Right forelimb (tissue), 1 donor: ENCODE measurements at regions not wholly inside any gene's neighbourhood (a gene's known extent, or its start where the extent isn't known, plus 50 kb on each side); places are given as distances from the start of the nearest gene placed in this dataset.

Experiments
- DNase-seq: peaks from one replicate; pipeline ENCODE4 v3.0.0-alpha.2; 2018

DNA sequence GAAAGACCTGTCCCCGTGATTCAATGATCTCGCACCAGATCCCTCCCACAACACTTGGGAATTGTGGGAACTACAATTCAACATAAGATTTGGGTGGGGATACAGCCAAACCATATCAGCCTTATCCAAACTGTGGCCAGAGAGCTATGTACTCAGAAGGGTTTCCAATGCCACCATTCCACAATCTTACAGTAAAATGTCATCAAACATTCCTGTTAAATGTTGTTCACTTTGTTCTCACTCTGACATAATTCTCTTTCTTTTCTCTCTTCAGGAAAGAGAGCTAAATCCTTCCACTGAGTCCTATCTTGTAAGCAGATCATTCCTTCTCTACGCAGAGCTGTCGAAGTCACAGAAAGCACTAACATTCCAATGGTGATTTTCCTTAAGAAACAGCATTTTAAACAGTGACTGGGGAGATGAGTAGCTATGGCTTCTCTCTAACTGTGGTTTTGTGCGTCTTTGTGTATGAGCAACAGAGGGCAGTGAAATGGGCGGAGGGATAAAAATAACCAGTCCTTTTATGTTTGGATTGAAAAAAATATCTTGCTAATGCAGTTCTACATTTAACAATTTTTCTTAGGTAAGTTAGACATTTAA lies 684.7 kb downstream of the EPHA4 start:
- DNase-seq = no peak

DNA sequence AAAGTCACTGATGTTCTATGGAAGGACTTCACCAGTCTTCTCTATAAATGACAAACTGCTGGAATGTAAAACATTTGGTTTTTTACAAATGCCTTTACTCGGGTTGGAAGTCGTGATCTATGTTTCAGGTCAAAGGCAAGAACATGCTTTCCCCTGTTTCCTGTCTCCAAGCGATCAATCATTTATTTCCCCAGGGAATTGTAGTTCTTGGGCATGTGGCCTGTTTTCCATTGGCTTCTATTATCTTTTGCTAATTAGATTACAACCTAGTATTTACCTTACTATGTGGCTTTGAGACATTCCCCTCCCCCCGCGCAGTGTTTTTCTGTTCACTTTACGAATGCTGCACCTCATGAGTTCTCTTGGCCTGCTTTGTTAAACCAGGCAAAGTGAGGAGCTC lies 684.2 kb downstream of the EPHA4 start:
- no peak for DNase-seq

DNA sequence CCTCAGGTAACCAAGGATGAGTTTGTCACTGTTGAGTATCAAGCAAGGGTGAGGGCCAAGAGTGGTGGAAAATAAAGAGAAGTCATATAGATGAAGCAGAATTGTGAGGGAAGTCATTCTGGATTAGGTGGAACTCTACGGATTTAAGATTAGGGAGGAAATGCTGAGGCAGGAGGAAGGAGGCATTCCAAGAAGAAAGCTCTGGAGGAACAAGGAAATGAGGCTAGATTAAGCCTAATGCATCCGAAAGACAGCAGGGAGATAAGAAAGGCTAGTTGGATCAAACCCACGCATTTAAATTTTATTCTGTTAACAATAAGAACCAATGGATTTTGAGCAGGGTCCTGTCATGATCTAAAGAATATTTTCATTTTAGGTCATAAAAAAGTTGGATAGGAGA lies 681.2 kb downstream of the EPHA4 start:
- DNase-seq = no peak

DNA sequence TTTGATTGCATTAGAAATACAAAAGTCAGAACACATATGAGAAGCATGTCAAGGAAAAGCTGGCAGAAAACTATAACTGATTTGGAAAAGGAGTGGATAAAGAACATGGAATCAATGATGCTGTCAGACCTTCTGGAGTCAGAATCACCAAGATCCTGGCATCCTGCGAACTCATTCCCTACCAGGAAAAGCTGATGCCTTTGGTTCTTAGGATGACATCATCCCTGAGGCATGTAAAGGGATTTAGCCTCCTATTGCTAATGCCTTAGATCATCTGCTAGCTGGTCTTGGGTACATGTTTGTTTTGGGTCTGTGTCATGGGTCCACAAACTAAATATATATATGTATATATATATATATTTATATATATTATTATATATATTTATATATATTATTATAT lies 680.7 kb downstream of the EPHA4 start:
- DNase-seq = no peak

DNA sequence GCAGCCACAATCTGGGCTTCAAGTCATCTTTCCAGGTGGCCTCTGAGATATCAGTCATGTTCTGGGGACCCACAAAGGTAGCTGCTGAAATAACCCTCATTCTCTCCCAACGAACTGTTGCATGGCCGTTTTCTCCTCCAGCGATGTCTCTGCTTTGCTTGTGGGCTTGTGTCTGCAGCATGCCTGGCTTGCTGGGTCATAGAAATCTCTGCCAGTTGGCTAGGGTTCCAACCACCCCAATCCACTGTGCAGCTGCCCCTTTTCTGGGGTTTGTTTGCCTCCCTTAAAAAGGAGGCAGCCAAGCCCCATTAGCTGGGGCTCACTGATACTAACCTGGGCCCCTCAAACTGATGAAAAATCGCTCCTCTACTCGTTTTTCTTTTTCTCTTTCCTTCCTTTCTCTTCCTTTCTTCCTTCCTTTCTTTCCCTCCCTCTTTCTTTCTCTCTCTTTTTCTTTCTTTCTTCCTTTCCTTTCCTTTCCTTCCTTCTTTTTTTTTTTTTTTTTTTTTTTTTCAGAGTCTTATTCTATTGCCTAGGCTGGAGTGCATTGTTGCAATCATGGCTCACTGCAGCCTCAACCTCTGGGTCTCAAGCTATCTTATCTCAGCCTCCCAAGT lies 680.0 kb downstream of the EPHA4 start:
- DNase-seq = no peak

DNA sequence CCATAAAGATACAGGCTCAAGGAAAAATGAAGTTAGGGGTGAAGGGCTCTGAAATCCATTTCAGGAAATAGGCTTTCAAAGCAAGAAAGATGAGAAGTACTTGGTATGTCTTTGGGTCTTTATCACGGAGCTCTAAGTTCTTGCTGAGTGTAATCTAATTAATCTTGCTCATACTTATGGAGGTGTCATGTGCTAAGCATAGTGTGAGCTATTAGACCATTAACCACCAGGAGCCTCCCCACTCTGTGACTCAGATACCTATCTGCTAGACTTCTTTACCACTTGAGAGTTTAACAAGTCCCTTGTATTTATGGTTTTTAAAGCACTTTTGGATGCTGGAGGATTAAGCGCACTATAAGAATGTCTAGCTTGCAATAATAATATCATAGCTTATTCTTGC lies 678.7 kb downstream of the EPHA4 start:
- no peak for DNase-seq

DNA sequence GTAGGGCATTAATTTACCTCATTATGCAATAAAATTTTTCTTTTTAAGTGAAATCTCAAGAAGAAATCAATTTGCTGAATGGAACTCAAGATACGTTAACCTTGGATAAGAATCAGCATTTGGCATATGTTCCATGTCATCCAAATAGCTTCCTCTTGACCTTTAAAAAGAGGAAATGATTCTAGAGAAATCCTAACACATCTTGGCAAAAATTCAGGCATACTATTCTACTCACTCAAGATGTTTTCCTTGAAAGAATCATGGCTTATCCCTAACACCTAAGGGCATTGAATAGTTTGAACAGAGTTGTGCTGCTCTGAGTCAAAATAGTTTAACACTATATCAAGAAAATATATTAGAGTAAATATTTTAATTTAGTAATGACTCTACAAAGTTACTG lies 678.0 kb downstream of the EPHA4 start:
- DNase-seq = no peak

DNA sequence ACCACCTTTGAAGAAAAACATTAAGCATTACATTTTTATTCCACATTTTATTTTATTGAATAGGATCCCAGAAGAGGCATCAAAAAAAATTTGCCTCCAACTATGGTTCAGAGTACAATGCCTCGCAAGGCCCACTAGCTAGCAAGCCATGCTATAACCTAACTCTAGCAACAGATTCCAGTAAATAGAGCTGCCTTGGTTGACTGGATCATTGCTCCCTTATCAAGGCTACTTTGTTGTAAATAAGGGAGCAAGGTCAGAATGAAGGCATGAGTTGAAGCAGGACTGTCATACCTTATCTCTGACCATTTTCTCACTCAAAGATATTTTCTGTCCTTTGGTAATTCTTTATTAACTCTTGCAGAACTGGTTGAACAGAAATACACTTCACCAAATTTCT lies 672.6 kb downstream of the EPHA4 start:
- no peak for DNase-seq

DNA sequence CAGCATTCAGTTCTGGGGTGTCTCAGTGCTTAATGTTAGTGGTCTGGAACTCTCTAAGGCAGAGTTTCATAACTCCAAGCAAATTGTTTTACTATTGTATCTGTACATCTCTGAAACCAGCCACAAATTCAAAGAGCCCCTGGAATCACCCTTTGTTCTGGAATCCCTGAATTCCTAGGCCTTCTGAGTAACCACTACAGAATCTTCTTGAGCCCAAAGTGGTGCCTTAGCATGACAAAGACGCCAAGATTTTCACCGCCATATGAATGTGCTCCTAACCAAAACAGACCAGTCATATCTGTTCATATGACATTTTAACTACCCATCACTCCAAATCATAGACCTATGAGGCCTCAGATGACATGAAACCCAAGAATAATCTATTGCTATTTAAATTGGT lies 668.1 kb downstream of the EPHA4 start:
- no peak for DNase-seq

DNA sequence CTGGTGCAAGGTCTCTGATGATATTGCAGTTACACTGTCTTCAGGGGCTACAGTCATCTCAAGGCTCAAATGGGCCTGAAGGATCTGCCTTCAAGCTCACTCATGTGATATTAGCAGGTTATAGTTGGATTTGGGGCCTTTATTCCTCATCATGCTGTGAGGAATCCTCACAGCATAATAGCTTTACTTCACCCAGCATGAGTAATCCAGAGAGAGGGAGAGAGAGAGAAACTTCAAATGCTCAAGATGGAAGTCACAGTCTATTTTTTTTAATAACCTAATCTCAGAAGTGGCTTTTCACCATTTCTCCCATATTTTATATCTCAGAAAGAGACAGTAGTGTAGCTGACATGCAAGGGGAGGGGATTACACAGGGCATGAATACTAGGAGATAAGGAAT lies 658.7 kb downstream of the EPHA4 start:
- no peak for DNase-seq

DNA sequence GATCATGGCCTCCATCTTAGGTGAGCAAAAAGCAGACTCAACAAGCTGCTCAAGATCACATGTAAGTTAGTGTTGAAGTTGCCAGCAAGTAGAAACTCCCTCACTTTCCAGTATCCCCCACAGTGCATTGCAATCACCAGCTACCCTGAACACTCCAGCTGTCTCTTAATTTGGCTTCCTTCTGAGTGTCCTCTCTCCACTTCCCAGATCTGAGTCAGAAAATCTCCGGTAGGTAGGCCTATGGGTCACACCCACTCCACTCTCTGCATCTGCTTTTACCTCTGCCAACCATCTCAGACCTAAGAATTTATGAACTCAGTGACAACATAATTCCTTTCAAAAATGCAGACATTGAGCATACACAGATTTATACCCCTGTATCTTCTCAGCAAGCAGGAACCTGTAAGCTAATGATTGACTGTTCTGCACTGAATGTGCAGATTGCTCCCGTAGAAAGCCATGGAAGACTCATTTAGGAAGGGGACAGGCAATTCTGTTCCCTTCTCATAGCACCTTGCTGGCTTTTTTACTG lies 656.9 kb downstream of the EPHA4 start:
- no peak for DNase-seq

DNA sequence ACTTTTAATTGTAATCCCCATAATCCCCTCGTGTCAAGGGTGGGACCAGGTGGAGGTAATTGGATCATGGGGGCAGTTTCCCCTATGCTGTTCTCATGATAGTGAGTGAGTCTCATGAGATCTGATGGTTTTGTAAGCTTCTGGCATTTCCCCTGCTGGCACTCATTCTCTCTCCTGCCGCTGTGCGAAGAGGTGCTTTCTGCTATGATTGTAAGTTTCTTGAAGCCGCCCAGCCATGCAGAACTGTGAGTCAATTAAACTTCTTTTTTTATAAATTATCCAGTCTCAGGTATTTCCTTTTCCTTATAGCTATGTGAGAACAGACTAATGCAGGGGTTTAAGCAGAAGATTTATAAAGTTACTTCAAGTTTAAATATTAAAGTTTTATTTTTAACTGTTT lies 655.2 kb downstream of the EPHA4 start:
- DNase-seq = no peak

DNA sequence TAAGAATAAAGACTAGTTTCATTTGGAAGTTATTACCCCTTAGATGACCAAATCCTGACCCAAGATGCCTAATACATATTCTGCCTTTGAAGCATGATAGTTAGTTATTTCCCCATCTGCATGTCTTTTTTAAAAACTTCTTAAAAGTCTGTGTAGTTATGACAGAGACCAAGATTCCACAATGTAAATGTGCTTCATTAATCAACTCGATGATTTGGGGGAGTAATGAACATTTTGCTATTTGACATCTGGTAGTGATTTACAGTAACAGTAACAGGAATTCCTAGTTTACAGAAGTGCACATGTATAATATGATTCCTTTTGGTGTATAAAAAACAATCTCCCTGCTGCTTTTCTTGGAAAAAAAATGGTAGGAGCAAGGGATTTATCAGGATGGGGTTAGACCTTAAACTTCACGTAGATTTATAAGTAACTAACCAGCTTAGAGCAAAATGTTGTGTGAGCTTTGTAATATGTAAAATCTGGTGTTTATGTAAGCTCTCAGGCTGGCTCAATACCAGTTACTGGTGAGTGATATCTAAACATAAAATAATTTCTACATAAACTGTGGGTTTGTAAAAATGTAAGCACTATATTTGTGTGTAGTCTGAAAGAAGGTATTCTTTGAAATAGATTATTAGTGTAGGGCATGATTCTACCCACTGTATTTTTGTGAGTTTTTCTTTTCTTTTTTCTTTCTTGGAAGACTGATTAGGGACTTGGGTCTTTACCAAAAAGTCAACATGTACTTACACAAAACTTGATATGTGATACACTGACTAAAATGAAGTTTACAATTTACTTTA lies 641.6 kb downstream of the EPHA4 start:
- no peak for DNase-seq

DNA sequence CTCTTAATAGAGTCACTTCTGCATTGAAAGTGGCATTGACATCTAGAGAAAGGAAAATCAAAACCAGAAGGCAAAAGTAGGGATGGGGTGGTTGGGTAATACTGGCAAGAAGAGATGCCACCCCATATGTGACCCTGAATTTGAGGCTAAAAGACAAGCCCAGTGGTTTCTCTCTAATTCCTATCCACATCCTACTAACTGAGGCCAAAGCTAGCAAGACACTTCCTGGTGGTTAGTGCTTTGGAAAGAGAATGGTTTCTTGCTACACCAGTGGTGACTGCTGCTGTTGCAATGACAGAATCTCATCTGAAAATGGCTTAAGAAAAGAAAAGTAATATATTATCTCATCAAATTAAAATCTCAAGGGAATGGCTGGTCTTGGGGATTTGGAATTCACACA lies 640.6 kb downstream of the EPHA4 start:
- DNase-seq = no peak

DNA sequence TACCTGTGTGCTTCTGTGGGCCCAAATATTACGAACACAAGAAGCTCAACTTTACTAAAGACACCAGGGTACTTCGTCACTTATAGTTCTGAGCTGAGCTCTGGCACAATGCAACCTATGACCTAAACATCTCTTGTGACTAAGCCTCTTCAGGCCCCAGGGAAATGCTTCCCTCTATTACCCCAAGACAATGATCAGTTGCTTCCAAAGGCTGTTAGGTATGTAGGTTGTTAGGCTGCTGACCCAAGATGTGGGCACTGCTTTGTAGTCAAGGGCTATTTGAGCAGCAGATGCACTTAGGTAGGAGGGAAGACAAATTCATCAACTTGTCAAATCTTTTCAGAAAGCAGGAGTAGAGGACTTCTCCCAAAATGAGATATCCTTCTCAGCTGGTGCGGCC lies 640.1 kb downstream of the EPHA4 start:
- no peak for DNase-seq

DNA sequence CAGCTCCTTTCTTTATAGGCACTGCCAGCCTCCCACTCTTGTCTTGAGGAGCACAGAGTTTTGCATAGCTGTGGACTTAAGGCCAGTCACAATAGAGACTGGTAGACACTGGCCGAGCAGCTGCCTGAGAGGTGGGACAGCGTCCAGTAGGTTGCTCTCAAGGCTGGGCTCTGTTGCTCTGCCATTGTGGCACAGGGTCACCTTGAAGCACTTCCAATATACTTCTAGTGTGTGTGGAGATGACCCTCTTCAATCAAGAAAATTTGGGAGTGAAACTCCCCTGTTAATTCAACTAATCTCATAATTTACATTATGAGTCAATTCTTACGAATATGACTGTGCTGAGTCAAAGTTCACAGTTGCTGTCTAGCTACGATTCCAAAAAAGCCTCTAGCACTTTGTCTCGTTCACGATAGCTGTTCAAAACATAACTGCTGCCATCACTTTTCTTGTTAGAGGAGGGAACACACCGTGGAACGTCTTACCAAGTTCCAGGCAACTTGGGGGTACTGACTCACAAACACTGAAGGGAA lies 636.2 kb downstream of the EPHA4 start:
- DNase-seq = no peak

DNA sequence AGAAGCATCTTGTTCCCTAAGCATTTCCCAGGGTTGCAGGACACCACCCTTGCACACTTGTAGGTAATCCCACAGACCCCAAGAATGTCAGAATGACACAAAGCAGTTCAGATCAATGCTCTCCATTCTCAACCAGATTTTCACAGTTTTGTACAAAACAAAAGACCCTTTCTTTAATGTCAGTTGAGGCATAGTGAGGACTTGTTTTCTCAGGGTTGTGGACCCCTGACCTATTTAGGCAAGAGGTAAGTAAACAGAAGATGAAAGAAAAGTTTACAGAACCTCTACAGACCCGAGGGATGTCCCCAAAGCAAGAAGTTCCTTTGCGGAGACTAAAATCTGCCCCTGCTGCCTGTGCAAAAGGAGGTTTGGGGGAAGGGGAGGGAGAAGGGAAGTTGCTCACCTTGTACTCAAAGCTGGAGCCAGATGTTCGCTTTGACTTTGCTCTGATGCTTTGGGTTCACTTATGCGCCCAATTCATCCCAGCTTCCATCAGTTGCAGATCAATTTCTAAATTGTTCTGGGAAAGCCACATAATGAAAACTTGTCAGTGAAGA lies 635.4 kb downstream of the EPHA4 start:
- no peak for DNase-seq

DNA sequence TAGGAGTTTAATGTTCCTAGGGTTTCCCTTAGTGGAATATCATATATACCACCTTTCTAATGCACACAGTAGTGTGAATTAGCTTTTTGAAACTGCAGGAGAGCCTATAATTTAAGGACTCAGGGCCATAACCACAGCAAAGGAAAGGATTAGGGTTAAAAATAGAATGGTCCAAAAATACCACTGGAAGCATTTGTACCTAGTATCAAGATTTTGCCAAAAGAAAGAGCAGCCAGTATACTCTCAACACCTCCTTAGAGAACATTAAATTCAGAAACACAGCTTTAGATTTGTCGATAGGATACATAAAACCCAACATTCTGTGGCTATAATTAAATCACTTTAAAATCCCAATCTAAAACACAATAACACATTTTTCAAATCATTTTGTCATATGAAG lies 634.9 kb downstream of the EPHA4 start:
- no peak for DNase-seq

DNA sequence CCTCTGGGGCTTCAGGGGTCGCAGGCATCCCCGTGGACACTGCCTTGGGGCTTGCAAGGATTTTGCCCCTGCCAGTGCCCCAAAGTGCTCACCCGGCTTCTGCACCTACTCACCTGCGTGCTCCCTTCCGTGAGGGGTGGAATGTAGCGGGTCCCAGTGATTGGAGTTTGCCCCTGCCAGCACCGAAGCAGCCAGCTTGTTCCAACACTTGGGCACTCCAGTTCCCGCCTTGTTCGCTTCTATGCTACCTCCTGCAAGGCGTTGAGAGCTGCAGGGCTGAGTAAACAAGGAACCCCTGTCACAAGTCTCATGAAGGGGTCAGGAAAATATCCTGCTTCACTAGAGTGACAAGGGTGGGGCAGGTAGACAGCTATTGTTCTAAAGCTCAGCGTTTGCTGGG lies 631.5 kb downstream of the EPHA4 start:
- DNase-seq = no peak

DNA sequence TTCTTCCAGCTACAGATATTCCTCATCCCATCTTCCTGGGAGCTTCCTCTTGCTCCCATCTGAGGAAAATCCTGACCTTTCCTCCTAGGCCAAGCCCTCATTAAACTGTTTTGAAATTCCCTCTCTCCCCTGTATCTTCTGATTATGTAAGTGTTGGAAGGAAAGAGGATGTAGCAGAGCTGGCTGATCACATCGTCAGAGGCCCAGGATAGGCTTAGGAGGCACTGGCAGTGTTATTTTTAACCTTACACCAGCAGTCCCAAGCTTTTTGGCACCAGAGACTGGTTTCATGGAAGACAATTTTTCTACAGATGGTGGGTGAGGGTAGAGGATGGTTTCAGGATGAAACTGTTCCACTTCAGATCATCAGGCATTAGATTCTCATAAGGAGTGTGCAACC lies 630.4 kb downstream of the EPHA4 start:
- no peak for DNase-seq

DNA sequence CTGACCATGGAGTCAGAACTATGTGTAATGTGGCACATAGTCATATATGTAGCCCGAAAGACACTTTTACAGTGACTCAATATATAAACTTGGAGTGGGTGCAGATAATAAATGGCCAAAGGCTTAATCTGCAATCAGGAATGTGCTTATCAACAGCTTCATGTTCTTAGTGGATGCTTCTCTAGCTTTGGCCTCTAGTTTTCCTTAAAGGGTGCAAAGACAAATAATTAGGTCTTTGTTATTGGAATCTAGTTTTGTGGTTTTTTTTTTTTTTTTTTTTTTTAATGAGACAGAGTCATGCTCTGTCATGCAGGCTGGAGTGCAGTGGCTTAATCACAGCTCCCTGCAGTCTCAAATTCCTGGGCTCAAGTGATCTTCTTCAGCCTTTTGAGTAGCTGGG lies 625.6 kb downstream of the EPHA4 start:
- no peak for DNase-seq

DNA sequence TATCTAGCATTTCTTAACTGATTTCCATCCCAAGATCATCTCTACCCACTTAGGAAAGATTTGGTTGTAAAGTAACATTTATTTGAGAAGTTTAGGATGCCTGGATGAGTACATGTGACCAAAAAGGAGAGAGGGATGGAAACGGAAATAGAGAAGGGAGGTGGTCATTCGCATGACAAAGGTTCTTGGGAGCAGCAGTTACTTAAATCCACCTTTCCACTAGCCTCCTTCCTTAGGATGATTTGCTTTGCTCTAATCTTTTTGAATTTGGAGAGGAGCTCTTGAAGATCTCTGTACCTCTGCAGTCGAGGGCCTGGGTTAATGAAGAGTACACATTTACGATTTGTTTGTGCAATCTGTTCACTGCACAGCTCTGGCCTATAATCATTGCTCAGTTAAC lies 623.5 kb downstream of the EPHA4 start:
- DNase-seq = no peak

DNA sequence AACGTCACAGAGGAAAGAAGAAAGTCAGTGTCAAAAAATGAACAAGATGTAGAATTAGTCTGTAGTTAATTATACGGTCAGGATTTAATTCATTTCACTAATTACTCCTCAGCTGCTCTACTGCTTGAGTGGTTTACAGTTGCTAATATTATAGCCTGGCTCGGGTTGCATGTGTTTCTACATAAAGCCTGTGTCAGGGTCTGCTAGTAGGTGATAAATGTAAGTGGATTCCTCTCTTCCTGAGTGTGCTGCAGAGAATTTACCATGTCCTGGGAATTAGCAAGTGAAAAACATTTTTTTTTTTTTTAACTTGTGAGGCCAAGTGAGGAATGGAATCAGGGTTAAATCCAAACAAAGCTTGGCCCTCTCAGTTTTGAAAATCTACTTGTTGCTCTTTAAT lies 622.6 kb downstream of the EPHA4 start:
- no peak for DNase-seq

DNA sequence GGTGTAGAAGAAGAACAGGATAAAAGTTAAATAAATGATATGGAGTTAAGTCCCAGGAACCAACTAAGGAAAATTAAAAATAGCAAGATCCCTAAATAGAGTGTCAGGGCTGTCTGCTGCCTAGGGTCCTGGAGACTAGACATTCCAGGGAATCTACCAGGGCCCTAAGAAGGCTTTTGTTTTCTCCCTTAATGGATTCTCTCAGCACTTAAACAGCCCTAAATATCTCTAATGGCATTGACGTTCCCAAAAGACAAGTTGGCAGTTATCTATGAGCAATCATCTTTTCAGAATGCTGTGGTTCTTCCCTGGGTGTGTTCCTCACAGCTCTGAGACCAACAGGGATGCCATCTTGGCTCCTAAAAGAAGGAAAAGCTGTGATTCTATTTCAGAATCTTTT lies 616.3 kb downstream of the EPHA4 start:
- DNase-seq = no peak
